GM21515 (cell line): ENCODE measurements at regions not wholly inside any gene's neighbourhood (a gene's known extent, or its start where the extent isn't known, plus 50 kb on each side); places are given as distances from the start of the nearest gene placed in this dataset.
"Not testable (repeated sequence)": the region's sequence is repeated elsewhere in the genome, so short reads cannot be mapped to it uniquely, and the experiment has no call there.

Source experiments
- ATAC-seq: cut with Tn5 transposase; IDR thresholded peaks from one replicate; pipeline ENCODE4 v1.9.1; 2021; ENCODE audit not compliant: unreplicated experiment

- peak; percentile 54 for ATAC-seq
Measured at GRCh38 chr21:8377093-8377841, 2144.1 kb upstream of the TPTE start.

- ATAC-seq: peak; percentile 50
Measured at GRCh38 chr21:8380419-8381079, 2140.8 kb upstream of the TPTE start.

- ATAC-seq: peak; percentile 95
Measured at GRCh38 chr21:8388169-8388939, 2133.0 kb upstream of the TPTE start.

GRCh38 chr21:8388940-8389238, 2132.5 kb upstream of the TPTE start:
- ATAC-seq: not testable (repeated sequence)

GRCh38 chr21:8390550-8391171, 2130.7 kb upstream of the TPTE start:
- ATAC-seq: not testable (repeated sequence)

- not testable (repeated sequence) for ATAC-seq
Measured at GRCh38 chr21:8394380-8394779, 2127.0 kb upstream of the TPTE start.

- not testable (repeated sequence) for ATAC-seq
Measured at GRCh38 chr21:8395992-8396391, 2125.4 kb upstream of the TPTE start.

- not testable (repeated sequence) for ATAC-seq
Measured at GRCh38 chr21:8398870-8399437, 2122.4 kb upstream of the TPTE start.

- ATAC-seq: not testable (repeated sequence)
Measured at GRCh38 chr21:8399866-8400265, 2121.5 kb upstream of the TPTE start.

- ATAC-seq: not testable (repeated sequence)
Measured at GRCh38 chr21:8401799-8402198, 2119.6 kb upstream of the TPTE start.

GRCh38 chr21:8406331-8406730, 2115.1 kb upstream of the TPTE start:
- not testable (repeated sequence) for ATAC-seq

- not testable (repeated sequence) for ATAC-seq
Measured at GRCh38 chr21:8411139-8411671, 2110.2 kb upstream of the TPTE start.

GRCh38 chr21:8419925-8420560, 2101.3 kb upstream of the TPTE start:
- ATAC-seq: peak; percentile 91

- peak; percentile 42 for ATAC-seq
Measured at GRCh38 chr21:8427790-8428667, 2093.4 kb upstream of the TPTE start.

GRCh38 chr21:8428668-8429456, 2092.5 kb upstream of the TPTE start:
- ATAC-seq: peak; percentile 82

- ATAC-seq: not testable (repeated sequence)
Measured at GRCh38 chr21:8434710-8435109, 2086.7 kb upstream of the TPTE start.

- not testable (repeated sequence) for ATAC-seq
Measured at GRCh38 chr21:8443093-8443492, 2078.3 kb upstream of the TPTE start.

GRCh38 chr21:8449807-8450206, 2071.6 kb upstream of the TPTE start:
- not testable (repeated sequence) for ATAC-seq
